K562 (cell line): ENCODE measurements at regions not wholly inside any gene's neighbourhood (a gene's known extent, or its start where the extent isn't known, plus 50 kb on each side); places are given as distances from the start of the nearest gene placed in this dataset.

Experiments used
- ATAC-seq: fragments of 200-7000 bp; cut with Tn5 transposase; 3 replicates; pipeline ENCODE4 v1.9.1; 2020; ENCODE audit warnings: moderate library complexity
- BruUV-seq: library from RNA; stranded (reverse); fragments of 400-500 nt; replicated peaks from 2 replicates; lab custom pipeline; 2021; lab: Mats Ljungman, UMichigan
- CTCF ChIA-PET: fragments of 300-600 bp; formaldehyde crosslinking; extraction: SDS; loops from one replicate; lab custom pipeline; 2021; ENCODE audit warnings: low intra/inter-chr PET ratio; lab: Yijun Ruan, JAX
- POLR2A ChIA-PET: fragments of 300-600, 350-650 bp; sonication (Branson Sonifier 250); formaldehyde crosslinking; extraction: SDS; loops from one replicate; lab custom pipeline; 2021; ENCODE audit warnings: antibody characterized with exemption, inconsistent platforms; lab: Yijun Ruan, JAX
- DNase-seq, 4 experiments: peaks; one replicate each; pipeline versions ENCODE4 v3.0.0 to v3.0.0-alpha.2; 2011 to 2018; ENCODE audit warnings: low spot score in 3 of 4, mixed read lengths in 3 of 4; ENCODE audit errors: extremely low read depth in 1 of 4
- FAIRE-seq: peaks from 2 replicates; lab custom pipeline; 2011; peaks lifted over from hg19 to GRCh38; lab: Jason Lieb, UNC
- H2AFZ ChIP-seq: 2 replicates; pipeline ENCODE4 v1.6.0; 2011; ENCODE audit warnings: low read depth, low read length, control low read depth, inconsistent platforms
- H3K27ac ChIP-seq: fragments of 200-600 bp; 3 replicates; pipeline ENCODE4 v1.8.0; 2011; ENCODE audit warnings: low read depth, mild to moderate bottlenecking, control low read depth, inconsistent platforms, low read length, moderate library complexity, mixed read lengths; ENCODE audit errors: extremely low read depth
- H3K27me3 ChIP-seq, 2 experiments: fragments of 300-600 bp in 1 of 2; 2 replicates in 1 of 2; 3 replicates in 1 of 2; pipeline versions ENCODE4 v1.6.0 to v1.8.0; 2011; ENCODE audit warnings: inconsistent platforms in 2 of 2, low read length in 2 of 2, mild to moderate bottlenecking in 1 of 2, mixed read lengths in 1 of 2, moderate library complexity in 1 of 2; ENCODE audit not compliant: control insufficient read depth in 2 of 2, insufficient read depth in 2 of 2
- H3K36me3 ChIP-seq: fragments of 300-600 bp; 3 replicates; pipeline ENCODE4 v1.8.0; 2011; ENCODE audit warnings: mild to moderate bottlenecking, low read length, inconsistent platforms; ENCODE audit not compliant: control insufficient read depth, insufficient read depth
- H3K4me1 ChIP-seq, 2 experiments: fragments of 200-600 bp in 1 of 2; replicated peaks in 1 of 2; 2 replicates in 1 of 2; 3 replicates in 1 of 2; pipeline versions ENCODE4 v1.5.1 to v1.8.0; 2011; ENCODE audit warnings: inconsistent platforms in 2 of 2, low read length in 2 of 2, mild to moderate bottlenecking in 1 of 2, mixed read lengths in 1 of 2, moderate library complexity in 1 of 2; ENCODE audit not compliant: control insufficient read depth in 2 of 2, insufficient read depth in 2 of 2
- H3K4me2 ChIP-seq: 2 replicates; pipeline ENCODE4 v1.6.1; 2011; ENCODE audit warnings: low read length, control low read depth, inconsistent platforms, mixed read lengths; ENCODE audit not compliant: insufficient read depth
- H3K4me3 ChIP-seq: fragments of 200-600 bp; sonication (generic), shearing (Covaris generic); 2 replicates; pipeline ENCODE4 v1.5.1; 2016; ENCODE audit warnings: control low read depth, inconsistent platforms
- H3K79me2 ChIP-seq: fragments of 200-600 bp; 3 replicates; pipeline ENCODE4 v1.8.0; 2011; ENCODE audit warnings: low read length, inconsistent platforms; ENCODE audit not compliant: control insufficient read depth, insufficient read depth
- H3K9ac ChIP-seq, 2 experiments: 2 replicates each; pipeline versions ENCODE4 v1.6.0 to v1.6.1; 2011; ENCODE audit warnings: low read depth in 2 of 2, low read length in 2 of 2, control low read depth in 1 of 2, inconsistent platforms in 1 of 2, mild to moderate bottlenecking in 1 of 2, mixed read lengths in 1 of 2; ENCODE audit not compliant: insufficient read depth in 1 of 2
- H3K9me1 ChIP-seq: one replicate; pipeline ENCODE4 v1.6.0; 2011; ENCODE audit warnings: inconsistent platforms, mild to moderate bottlenecking, low read length, moderate library complexity; ENCODE audit not compliant: control insufficient read depth, insufficient read depth
- H3K9me3 ChIP-seq: replicated peaks from 2 replicates; pipeline ENCODE4 v1.5.1; 2011; ENCODE audit warnings: low read depth, low read length, inconsistent platforms; ENCODE audit not compliant: control insufficient read depth, insufficient read depth
- H4K20me1 ChIP-seq: replicated peaks from 2 replicates; pipeline ENCODE4 v1.6.1; 2011; ENCODE audit warnings: low read length, inconsistent platforms, mixed read lengths; ENCODE audit not compliant: control insufficient read depth, insufficient read depth
- E2F3 ChIP-seq: fragments of 250-450 bp; sonication (Bioruptor Pico); IDR thresholded peaks from 2 replicates; pipeline ENCODE4 v1.4.0; 2020; ENCODE audit warnings: mild to moderate bottlenecking
- EGR1 ChIP-seq: fragments of 450-650 bp; conservative IDR thresholded peaks from 2 replicates; pipeline ENCODE4 v1.6.1; 2017; ENCODE audit warnings: mild to moderate bottlenecking
- ELF1 ChIP-seq: fragments of 200-800 bp; sonication (Bioruptor generic); IDR thresholded peaks from 2 replicates; pipeline ENCODE4 v1.6.1; 2016; ENCODE audit warnings: missing genetic modification characterization, missing compliant biosample characterization
- FOXK2 ChIP-seq, 2 experiments: fragments of 450-650 bp; IDR thresholded peaks in 1 of 2; conservative IDR thresholded peaks in 1 of 2; 2 replicates each; pipeline ENCODE4 v1.6.1; 2016; ENCODE audit warnings: low read depth in 2 of 2, mild to moderate bottlenecking in 1 of 2
- HDGF ChIP-seq: fragments of 450-650 bp; IDR thresholded peaks from 2 replicates; pipeline ENCODE4 v1.6.1; 2016
- KAT8 ChIP-seq: fragments of 450-650 bp; IDR thresholded peaks from 2 replicates; pipeline ENCODE4 v1.6.1; 2016; ENCODE audit warnings: low read depth, mild to moderate bottlenecking
- NR2C2 ChIP-seq, 2 experiments: fragments of 200-800 bp in 1 of 2; sonication (Bioruptor generic) in 1 of 2; sonication (generic) in 1 of 2; formaldehyde crosslinking in 1 of 2; IDR thresholded peaks; 2 replicates each; pipeline versions ENCODE4 v1.6.1 to v1.8.0; 2016 to 2022; ENCODE audit warnings: mild to moderate bottlenecking in 1 of 2, missing compliant biosample characterization in 1 of 2, missing genetic modification characterization in 1 of 2, missing genetic modification reagents in 1 of 2
- PTTG1 ChIP-seq: fragments of 450-650 bp; IDR thresholded peaks from 2 replicates; pipeline ENCODE4 v1.6.1; 2016; ENCODE audit warnings: low read depth, mild to moderate bottlenecking, missing genetic modification characterization, missing compliant biosample characterization
- ZBTB17 ChIP-seq: fragments of 450-650 bp; formaldehyde crosslinking; IDR thresholded peaks from 2 replicates; pipeline ENCODE4 v1.4.0; 2020; ENCODE audit warnings: mild to moderate bottlenecking
- ZNF311 ChIP-seq: fragments of 250-450 bp; sonication (Bioruptor Pico); IDR thresholded peaks from 2 replicates; pipeline ENCODE4 v1.4.0; 2020; ENCODE audit warnings: mild to moderate bottlenecking, moderate library complexity
- ZNF551 ChIP-seq: fragments of 250-450 bp; sonication (Bioruptor Pico); IDR thresholded peaks from 2 replicates; pipeline ENCODE4 v1.5.0; 2021; ENCODE audit warnings: mild to moderate bottlenecking, moderate library complexity
- ZNF695 ChIP-seq: fragments of 450-650 bp; formaldehyde crosslinking; IDR thresholded peaks from 2 replicates; pipeline ENCODE4 v1.4.0; 2020; ENCODE audit warnings: mild to moderate bottlenecking, moderate library complexity
- ZNF76 ChIP-seq: fragments of 250-450 bp; sonication (Bioruptor Pico); IDR thresholded peaks from 2 replicates; pipeline ENCODE4 v1.4.0; 2020; ENCODE audit warnings: mild to moderate bottlenecking, moderate library complexity, borderline replicate concordance
- ZSCAN29 ChIP-seq: fragments of 450-650 bp; IDR thresholded peaks from 2 replicates; pipeline ENCODE4 v1.6.1; 2017
- WGBS: fragments of 100-300 bp; shearing (Covaris generic); methylation state at CpG from one replicate; pipeline ENCODE4 v1.1.6; 2016; ENCODE audit warnings: low coverage, mixed read lengths; ENCODE audit not compliant: insufficient coverage; ENCODE audit errors: missing lambda C conversion rate; 5-methylcytosine and 5-hydroxymethylcytosine counted together
- in situ Hi-C: fragments of 300-500 bp; cut with MboI; formaldehyde crosslinking; loops from 4 replicates; pipeline ENCODE4 v1.15.0; 2018; ENCODE audit warnings: inconsistent platforms, mixed read lengths
- intact Hi-C: fragments of 100-400 bp; cut with micrococcal nuclease; formaldehyde crosslinking; loops from 2 replicates; pipeline ENCODE4 v1.14.2; 2022
- TF ChIP-seq, protein P1 (sequence below): sonication (generic); formaldehyde crosslinking; IDR thresholded peaks from 2 replicates; pipeline ENCODE4 v1.8.1; 2022; ENCODE audit warnings: missing genetic modification reagents
- TF ChIP-seq, protein P2 (sequence below): fragments of 250-450 bp; sonication (Bioruptor Pico); IDR thresholded peaks from 2 replicates; pipeline ENCODE4 v1.8.0; 2022; ENCODE audit warnings: inconsistent platforms

DNA sequence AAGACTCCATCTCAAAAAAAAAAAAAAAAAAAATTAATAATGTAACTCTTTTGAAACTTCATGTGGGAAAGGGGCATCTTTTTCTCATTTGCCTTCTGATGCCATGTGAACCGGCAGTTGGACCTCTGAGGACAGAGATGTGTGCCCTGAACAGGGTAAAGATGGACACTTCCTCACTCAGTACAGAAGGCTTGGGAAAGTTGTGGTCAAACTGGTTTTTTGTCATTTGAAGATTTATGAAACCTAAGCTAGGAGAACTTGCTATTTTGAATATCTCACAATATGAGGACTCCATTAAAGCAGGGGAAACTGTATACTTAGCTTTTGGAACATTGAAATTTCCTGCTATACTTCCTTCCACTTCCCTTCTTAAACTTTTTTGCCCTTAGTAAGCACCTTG is 147.5 kb upstream of the ALDH1B1 start:
- ChIA-PET CTCF (no interaction called here), POLR2A (interaction anchor here (1.3 kb wide), 1 partner anchor 24 kb away, joined by 3 read pairs; no protein-coding TSS in a partner anchor)
- Histone ChIP-seq H3K4me1 (no peaks in the 10 kb centered on the region), H3K36me3 (no peaks in the 10 kb centered on the region), H2AFZ (no peak overlapping the region), H3K27me3 (peaks cover 12 to 19% of the 10 kb centered on the region in 2 experiments; a peak in 4 of 5 replicates), H3K9me1 (no peaks in the 10 kb centered on the region), H3K4me3 (no peak overlapping the region), H3K4me2 (no peak overlapping the region), H3K9me3 (no peaks in the 10 kb centered on the region), H3K79me2 (no peaks in the 10 kb centered on the region), H4K20me1 (no peaks in the 10 kb centered on the region), H3K9ac (no peak overlapping the region), H3K27ac (no peak overlapping the region)
- FAIRE-seq: no peak
- intact Hi-C loops: no loop called here
- 0% methylated on average over 1 of the region's 1 CpG for WGBS
- TF ChIP-seq KAT8 (no peak), ZBTB17 (CRISPR knock-in tag) (no peak), ZSCAN29 (no peak), ZNF695 (CRISPR knock-in tag) (no peak), ZNF76 (no peak), ZNF311 (no peak), EGR1 (no peak), NR2C2 (CRISPR knock-in tag; IDR thresholded peaks at IDR 0.05) (no peak), NR2C2 (tag; IDR thresholded peaks at IDR 0.05) (no peak), PTTG1 (no peak), HDGF (no peak), ELF1 (tag) (no peak), FOXK2 (conservative IDR thresholded peaks at IDR 0.05 in 1 of 2, IDR thresholded peaks at IDR 0.05 in 1 of 2; ENCODE audit: low read depth in 2 of 2) (no peak), ZNF551 (CRISPR knock-in tag) (no peak), E2F3 (CRISPR knock-in tag) (no peak)
- TF ChIP-seq, protein P1, sequence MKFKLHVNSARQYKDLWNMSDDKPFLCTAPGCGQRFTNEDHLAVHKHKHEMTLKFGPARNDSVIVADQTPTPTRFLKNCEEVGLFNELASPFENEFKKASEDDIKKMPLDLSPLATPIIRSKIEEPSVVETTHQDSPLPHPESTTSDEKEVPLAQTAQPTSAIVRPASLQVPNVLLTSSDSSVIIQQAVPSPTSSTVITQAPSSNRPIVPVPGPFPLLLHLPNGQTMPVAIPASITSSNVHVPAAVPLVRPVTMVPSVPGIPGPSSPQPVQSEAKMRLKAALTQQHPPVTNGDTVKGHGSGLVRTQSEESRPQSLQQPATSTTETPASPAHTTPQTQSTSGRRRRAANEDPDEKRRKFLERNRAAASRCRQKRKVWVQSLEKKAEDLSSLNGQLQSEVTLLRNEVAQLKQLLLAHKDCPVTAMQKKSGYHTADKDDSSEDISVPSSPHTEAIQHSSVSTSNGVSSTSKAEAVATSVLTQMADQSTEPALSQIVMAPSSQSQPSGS (CRISPR knock-in tag): no peak
- TF ChIP-seq, protein P2, sequence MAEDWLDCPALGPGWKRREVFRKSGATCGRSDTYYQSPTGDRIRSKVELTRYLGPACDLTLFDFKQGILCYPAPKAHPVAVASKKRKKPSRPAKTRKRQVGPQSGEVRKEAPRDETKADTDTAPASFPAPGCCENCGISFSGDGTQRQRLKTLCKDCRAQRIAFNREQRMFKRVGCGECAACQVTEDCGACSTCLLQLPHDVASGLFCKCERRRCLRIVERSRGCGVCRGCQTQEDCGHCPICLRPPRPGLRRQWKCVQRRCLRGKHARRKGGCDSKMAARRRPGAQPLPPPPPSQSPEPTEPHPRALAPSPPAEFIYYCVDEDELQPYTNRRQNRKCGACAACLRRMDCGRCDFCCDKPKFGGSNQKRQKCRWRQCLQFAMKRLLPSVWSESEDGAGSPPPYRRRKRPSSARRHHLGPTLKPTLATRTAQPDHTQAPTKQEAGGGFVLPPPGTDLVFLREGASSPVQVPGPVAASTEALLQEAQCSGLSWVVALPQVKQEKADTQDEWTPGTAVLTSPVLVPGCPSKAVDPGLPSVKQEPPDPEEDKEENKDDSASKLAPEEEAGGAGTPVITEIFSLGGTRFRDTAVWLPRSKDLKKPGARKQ (CRISPR knock-in tag): no peak
- no peak for DNase-seq
- ATAC-seq: no peak
- in situ Hi-C loops: no loop called here
- no TSS peak for BruUV-seq
